ENCODE measurements at regions not wholly inside any gene's neighbourhood (a gene's known extent, or its start where the extent isn't known, plus 50 kb on each side); places are given as distances from the start of the nearest gene placed in this dataset.

GRCh38 chr1:209428241-209428921 lies 155.1 kb upstream of the CAMK1G start:
- DNase-seq (ENCODE audit: low spot score) = no peak

- DNase-seq (ENCODE audit: low spot score) = no peak
Measured at GRCh38 chr1:209429611-209430010, 153.9 kb upstream of the CAMK1G start.

GRCh38 chr1:209430107-209430506 lies 153.4 kb upstream of the CAMK1G start:
- no peak for DNase-seq (ENCODE audit: low spot score)

GRCh38 chr1:209430821-209431259 lies 152.7 kb upstream of the CAMK1G start:
- no peak for DNase-seq (ENCODE audit: low spot score)

- no peak for DNase-seq (ENCODE audit: low spot score)
Measured at GRCh38 chr1:209431402-209431801, 152.1 kb upstream of the CAMK1G start.

- DNase-seq (ENCODE audit: low spot score) = no peak
Measured at GRCh38 chr1:209431813-209432442, 151.6 kb upstream of the CAMK1G start.

- DNase-seq (ENCODE audit: low spot score) = no peak
Measured at GRCh38 chr1:209432443-209432825, 151.1 kb upstream of the CAMK1G start.

GRCh38 chr1:209433649-209434031 lies 149.9 kb upstream of the CAMK1G start:
- DNase-seq (ENCODE audit: low spot score) = no peak

- DNase-seq (ENCODE audit: low spot score) = no peak
Measured at GRCh38 chr1:209434066-209434465, 149.4 kb upstream of the CAMK1G start.

GRCh38 chr1:209434631-209435217 lies 148.8 kb upstream of the CAMK1G start:
- DNase-seq (ENCODE audit: low spot score) = no peak

GRCh38 chr1:209435654-209436566 lies 147.6 kb upstream of the CAMK1G start:
- DNase-seq (ENCODE audit: low spot score) = peak; percentile 60

GRCh38 chr1:209439828-209440227 lies 143.7 kb upstream of the CAMK1G start:
- no peak for DNase-seq (ENCODE audit: low spot score)

GRCh38 chr1:209443361-209443931 lies 140.1 kb upstream of the CAMK1G start:
- no peak for DNase-seq (ENCODE audit: low spot score)

GRCh38 chr1:209443975-209444651 lies 139.4 kb upstream of the CAMK1G start:
- DNase-seq (ENCODE audit: low spot score) = no peak

- no peak for DNase-seq (ENCODE audit: low spot score)
Measured at GRCh38 chr1:209444961-209445360, 138.6 kb upstream of the CAMK1G start.

GRCh38 chr1:209445576-209445975 lies 137.9 kb upstream of the CAMK1G start:
- no peak for DNase-seq (ENCODE audit: low spot score)

- DNase-seq (ENCODE audit: low spot score) = no peak
Measured at GRCh38 chr1:209446356-209446755, 137.2 kb upstream of the CAMK1G start.

- DNase-seq (ENCODE audit: low spot score) = no peak
Measured at GRCh38 chr1:209454340-209454994, 129.0 kb upstream of the CAMK1G start.

GRCh38 chr1:209455145-209455544 lies 128.4 kb upstream of the CAMK1G start:
- no peak for DNase-seq (ENCODE audit: low spot score)

GRCh38 chr1:209455661-209456358 lies 127.7 kb upstream of the CAMK1G start:
- DNase-seq (ENCODE audit: low spot score) = no peak

Measured in HuH-7 (cell line).